ENCODE measurements at regions not wholly inside any gene's neighbourhood (a gene's known extent, or its start where the extent isn't known, plus 50 kb on each side); places are given as distances from the start of the nearest gene placed in this dataset.

GRCh38 chr2:5484868-5485267 lies 207.3 kb upstream of the SOX11 start:
- TF ChIP-seq CTCF (IDR thresholded peaks at IDR 0.05; ENCODE audit: control insufficient read depth, extremely low read depth, insufficient read depth), result no peak
- H3K4me3 ChIP-seq (ENCODE audit: low read depth, low read length), result no peak overlapping the region
- DNase-seq (ENCODE audit: low read depth), result no peak

- H3K4me3 ChIP-seq (ENCODE audit: low read depth, low read length), result no peak overlapping the region
- DNase-seq (ENCODE audit: low read depth), result no peak
- TF ChIP-seq CTCF (IDR thresholded peaks at IDR 0.05; ENCODE audit: control insufficient read depth, extremely low read depth, insufficient read depth), result no peak
These were observed 200.7 kb upstream of the SOX11 start for GRCh38 chr2:5491523-5491922.

GRCh38 chr2:5493256-5493655 lies 198.9 kb upstream of the SOX11 start:
- TF ChIP-seq CTCF (IDR thresholded peaks at IDR 0.05; ENCODE audit: control insufficient read depth, extremely low read depth, insufficient read depth), result no peak
- no peak for DNase-seq (ENCODE audit: low read depth)
- no peak overlapping the region for H3K4me3 ChIP-seq (ENCODE audit: low read depth, low read length)

- no peak for DNase-seq (ENCODE audit: low read depth)
- H3K4me3 ChIP-seq (ENCODE audit: low read depth, low read length), result no peak overlapping the region
- TF ChIP-seq CTCF (IDR thresholded peaks at IDR 0.05; ENCODE audit: control insufficient read depth, extremely low read depth, insufficient read depth), result no peak
These were observed 198.0 kb upstream of the SOX11 start for GRCh38 chr2:5494212-5494611.

GRCh38 chr2:5495586-5495985 lies 196.6 kb upstream of the SOX11 start:
- TF ChIP-seq CTCF (IDR thresholded peaks at IDR 0.05; ENCODE audit: control insufficient read depth, extremely low read depth, insufficient read depth), result no peak
- no peak overlapping the region for H3K4me3 ChIP-seq (ENCODE audit: low read depth, low read length)
- no peak for DNase-seq (ENCODE audit: low read depth)

GRCh38 chr2:5497874-5498273 lies 194.3 kb upstream of the SOX11 start:
- H3K4me3 ChIP-seq (ENCODE audit: low read depth, low read length), result no peak overlapping the region
- TF ChIP-seq CTCF (IDR thresholded peaks at IDR 0.05; ENCODE audit: control insufficient read depth, extremely low read depth, insufficient read depth), result no peak
- no peak for DNase-seq (ENCODE audit: low read depth)

- DNase-seq (ENCODE audit: low read depth), result no peak
- H3K4me3 ChIP-seq (ENCODE audit: low read depth, low read length), result no peak overlapping the region
- no peak for TF ChIP-seq CTCF (IDR thresholded peaks at IDR 0.05; ENCODE audit: control insufficient read depth, extremely low read depth, insufficient read depth)
These were observed 190.4 kb upstream of the SOX11 start for GRCh38 chr2:5501807-5502206.
